ENCODE measurements at regions not wholly inside any gene's neighbourhood (a gene's known extent, or its start where the extent isn't known, plus 50 kb on each side); places are given as distances from the start of the nearest gene placed in this dataset.

DNA sequence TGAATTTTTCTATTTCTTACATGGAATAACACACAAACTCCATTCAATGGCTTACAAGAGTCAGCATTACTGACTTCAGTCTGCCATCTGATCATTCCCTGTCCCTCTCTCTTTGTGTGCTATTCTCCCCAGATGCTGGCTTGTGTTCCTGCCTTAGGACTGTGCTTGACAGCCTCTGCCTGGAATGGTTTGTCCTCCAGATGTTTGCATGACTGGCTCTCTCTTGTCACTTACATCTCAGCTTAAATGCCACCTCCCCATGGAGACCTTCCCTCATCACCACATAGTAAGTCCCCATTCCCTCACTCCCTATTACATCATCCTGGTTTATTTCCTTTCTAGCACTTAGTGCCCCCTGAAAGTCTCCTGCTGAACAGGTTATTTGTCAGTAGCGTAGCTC is 181.6 kb downstream of the KTN1 start:
- TF ChIP-seq CTCF (IDR thresholded peaks at IDR 0.05) (no peak), POLR2A (IDR thresholded peaks at IDR 0.05) (no peak)

Data from adrenal gland (tissue), 5 donors.